ENCODE measurements at regions not wholly inside any gene's neighbourhood (a gene's known extent, or its start where the extent isn't known, plus 50 kb on each side); places are given as distances from the start of the nearest gene placed in this dataset.

- no peak for DNase-seq (ENCODE audit: low spot score)
Measured at GRCh38 chr14:97584528-97584927, 787.3 kb downstream of the VRK1 start.

DNA sequence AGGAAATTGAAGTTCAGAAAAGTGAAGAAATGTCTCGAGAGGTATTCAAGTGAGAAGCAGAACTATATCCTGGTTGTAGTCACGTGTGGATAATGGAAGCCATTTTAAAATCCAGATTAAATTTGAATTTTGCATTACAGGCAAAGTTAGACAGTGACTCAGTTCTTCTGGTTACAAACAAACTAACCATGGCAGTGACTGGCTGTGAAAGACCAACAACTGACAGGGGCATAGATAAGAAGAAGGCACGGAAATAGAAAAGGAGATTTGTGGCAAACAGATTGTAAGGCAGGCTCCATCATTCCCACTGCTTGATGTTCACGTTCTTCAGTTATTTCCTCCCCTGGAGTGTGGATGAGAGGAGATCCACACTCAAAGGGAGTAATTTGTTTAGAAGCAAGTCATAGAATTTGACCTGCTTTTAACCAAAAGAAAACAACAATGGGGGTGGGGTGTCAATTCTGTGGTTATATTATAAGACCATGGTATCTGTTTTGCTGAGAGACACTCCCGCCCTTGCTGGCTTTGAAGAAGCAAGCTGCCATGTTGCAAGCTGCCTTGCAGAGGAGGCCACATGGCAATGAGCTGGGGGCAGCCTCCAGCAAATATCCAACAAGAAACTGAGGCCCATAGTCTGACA lies 795.3 kb downstream of the VRK1 start:
- no peak for DNase-seq (ENCODE audit: low spot score)

GRCh38 chr14:97594306-97594705 lies 797.1 kb downstream of the VRK1 start:
- DNase-seq (ENCODE audit: low spot score): no peak

DNA sequence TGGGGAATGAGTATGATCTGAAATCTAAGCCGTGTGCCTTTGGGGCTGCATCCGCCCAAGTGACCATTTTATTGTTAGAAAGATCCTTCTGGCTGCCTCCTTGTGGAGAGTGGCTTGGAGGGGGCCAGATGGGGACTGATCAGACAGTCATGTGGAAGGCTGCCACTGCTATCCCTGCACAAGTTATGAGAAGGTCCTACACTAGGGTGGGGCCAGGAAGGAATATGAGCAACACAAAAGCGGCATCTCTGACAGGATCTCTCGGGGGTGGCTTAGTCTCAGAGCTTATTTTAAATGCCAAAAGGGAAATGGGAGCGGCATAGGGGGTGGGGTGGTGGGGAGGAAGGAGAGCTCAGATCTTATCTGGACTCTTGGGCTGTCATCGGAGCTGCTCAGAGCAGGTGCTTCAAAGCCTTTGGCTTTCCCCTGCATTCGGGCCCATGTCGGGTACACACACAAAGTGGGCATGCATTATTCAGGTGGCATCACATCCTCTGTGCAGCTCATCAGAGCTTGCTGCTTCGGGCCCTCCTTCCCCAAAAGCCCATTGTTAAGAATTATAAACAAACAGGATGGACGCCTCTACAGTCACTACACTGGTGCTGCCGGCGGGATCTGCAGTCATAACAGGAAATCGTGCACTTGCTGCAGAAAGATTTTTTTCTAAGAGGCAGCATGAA lies 805.4 kb downstream of the VRK1 start:
- no peak for DNase-seq (ENCODE audit: low spot score)

DNA sequence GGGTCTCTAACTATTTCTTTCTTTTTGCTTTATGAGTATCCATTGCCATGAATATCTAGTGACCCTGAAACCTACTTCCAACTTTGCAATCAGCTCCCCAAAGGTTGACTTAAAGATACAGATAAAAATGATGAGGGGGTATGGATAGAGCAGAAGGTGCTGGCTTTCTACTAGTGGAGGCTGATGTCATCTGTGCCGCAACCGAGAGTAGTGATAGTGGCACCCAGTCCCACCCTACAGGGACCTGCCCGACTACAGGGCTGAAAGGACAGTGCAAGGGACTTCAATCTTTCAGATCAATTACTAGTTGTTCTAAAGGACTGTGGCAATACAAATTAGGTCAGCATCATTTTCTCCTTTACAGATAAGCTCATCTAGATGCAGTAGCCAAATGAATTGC lies 806.0 kb downstream of the VRK1 start:
- DNase-seq (ENCODE audit: low spot score): no peak

DNA sequence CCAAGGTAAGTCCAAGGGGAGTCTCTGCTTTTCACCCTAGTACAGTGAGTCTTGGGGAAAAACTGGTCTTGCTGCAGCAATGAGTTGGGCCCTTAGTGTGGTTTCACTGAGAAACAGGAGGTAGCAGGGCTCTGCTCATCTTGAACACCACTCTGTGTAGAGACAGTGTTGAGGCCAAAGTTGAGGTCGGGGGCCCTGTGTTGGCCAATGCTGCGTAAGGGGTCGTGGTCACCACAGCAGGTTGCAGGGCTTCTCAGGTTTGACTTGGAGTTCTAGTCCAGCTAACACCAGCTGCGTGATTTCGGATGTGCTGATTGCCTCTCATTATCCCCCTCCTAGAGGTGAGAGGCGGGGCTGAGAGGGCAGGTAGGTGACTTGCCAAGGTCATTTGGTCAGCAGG lies 807.5 kb downstream of the VRK1 start:
- DNase-seq (ENCODE audit: low spot score): no peak

- no peak for DNase-seq (ENCODE audit: low spot score)
Measured at GRCh38 chr14:97618401-97618800, 821.2 kb downstream of the VRK1 start.

DNA sequence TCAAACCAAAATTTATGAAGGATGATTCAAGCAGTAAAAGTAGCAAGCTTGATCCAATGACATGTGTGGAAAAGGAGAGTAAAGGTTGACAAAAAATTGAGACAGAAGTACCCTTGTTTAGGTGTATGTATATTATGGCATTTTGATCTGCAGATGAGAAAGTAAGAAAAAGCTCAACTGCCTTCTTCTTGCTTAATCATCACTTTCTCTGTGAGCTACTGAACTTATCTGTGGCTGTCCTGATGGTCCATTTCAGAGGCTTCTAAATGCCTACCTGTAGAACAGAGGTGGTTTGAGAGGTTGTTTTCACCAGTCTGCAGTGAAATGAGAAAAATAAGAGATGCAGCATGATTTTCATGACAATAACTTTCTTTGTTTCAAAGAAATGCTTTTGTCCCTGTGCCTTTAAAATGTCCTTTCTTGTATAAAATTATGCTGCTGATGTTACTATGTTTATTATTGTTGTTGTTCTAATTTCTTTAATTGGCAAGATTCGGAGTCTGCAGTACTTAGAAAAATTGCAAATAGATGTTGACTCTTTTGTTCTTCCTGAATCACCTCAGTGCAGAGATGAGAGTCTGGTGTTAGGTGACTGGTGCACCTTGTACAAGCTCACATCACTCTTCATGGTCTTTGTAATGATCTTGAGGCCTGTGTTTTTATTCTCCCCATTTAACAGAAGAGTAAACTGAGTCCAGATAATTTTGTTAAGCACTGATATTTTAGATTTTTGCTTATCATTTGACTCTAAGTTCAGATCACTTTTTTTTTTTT lies 821.9 kb downstream of the VRK1 start:
- DNase-seq (ENCODE audit: low spot score): no peak

DNA sequence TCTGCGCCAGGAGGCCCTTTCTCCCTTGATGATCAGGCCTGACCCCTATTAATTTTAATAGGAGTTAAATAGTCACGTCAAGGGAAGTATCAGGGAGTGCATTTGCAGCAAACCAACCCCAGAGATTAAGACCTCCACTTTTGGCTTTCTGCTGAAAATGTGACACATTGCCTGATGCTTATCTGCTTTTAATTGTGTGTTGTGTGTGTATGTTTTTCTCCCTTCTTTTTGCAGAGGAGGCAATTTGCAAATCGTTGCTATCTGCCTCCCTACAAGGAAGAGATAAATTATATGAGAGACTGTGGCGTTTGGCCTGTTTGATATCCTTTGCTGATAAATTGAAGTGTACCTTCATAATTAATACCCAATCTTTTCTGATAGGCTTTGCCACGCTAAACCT lies 822.9 kb downstream of the VRK1 start:
- DNase-seq (ENCODE audit: low spot score): no peak

GRCh38 chr14:97624985-97625384 lies 827.8 kb downstream of the VRK1 start:
- no peak for DNase-seq (ENCODE audit: low spot score)

GRCh38 chr14:97625477-97625876 lies 828.3 kb downstream of the VRK1 start:
- no peak for DNase-seq (ENCODE audit: low spot score)

GRCh38 chr14:97626088-97626487 lies 828.9 kb downstream of the VRK1 start:
- DNase-seq (ENCODE audit: low spot score): no peak

DNA sequence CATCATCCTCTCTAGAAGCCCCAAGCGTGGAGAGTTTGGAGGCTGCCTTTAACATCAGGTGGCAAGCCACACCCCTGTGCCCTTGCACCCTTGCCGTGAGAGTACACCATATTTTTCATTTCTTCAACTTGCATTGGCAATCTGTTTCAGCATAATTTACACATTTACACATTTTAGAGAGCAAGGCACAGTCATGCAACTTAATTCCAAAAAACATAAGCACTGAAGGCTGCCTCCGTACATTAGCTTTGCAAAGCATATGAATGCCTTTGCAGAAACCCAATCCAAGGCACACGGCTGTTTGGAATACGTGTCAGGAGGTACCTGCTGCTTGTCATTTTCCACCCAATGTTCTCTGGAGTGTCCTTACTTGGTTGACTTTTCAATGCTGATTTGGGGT lies 833.1 kb downstream of the VRK1 start:
- no peak for DNase-seq (ENCODE audit: low spot score)

DNA sequence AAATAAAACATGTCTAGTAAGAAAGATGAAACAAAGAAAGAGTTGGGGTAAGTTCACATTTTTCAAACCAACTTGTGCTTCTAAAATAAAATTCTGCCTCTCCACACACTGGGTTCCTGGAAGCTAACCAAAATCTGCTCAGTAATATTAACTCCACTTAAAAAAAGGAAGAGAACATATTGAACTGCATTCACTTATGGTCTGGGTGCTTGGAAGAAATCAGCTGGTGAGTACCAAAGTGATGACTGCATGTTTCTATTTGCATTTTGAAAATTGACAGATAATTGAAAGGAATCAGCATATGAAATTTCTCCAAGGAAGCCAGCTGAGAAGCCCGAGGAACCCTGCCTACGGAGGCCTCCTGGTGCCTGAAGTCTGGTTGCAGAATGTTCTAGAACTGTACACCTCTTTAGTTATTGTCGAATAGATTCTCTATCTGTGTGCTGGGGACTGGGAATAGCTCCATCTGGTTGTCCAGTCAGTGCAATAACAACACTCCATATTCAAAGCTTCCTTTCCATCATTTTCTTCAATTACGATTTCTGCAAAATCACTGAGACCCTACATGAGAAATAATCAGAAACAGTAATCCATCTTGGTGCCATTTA lies 836.1 kb downstream of the VRK1 start:
- DNase-seq (ENCODE audit: low spot score): no peak

DNA sequence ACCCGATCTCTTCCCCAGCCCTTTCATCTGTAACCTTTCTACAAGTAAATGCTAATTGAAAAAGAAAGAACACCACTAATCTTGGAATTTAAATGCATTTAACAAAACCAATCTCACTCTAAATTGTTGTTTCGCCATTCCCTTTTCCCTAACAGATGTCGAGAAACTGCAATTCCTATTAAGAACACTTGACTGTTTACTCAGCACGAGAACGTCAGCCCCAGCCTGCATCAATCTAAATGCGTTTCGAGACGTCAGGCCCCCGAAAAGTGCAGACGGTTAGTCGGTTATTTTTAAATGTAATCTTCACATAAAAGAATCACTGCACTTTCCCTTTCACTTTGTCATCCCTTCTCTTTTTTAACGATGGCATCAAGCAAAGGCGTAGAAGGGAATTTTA lies 837.6 kb downstream of the VRK1 start:
- no peak for DNase-seq (ENCODE audit: low spot score)

DNA sequence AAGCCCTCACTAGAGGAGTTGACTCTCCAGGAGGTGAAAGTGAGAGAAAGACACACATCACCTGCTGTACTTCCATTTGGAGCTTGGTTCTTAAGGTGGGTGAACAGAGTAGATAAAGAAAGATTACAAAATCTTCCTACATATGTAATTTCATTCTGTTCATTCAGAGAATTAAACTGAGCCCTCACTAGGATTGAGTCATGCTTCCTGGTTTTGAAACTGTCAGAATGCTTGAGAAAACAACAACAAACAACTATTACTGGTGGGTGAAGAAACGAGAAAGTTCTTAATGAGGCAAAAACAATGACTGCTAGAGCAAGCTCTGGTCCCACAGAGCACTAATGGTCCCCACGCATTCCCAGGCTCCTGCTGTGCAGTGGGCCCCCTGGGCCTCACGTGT lies 841.7 kb downstream of the VRK1 start:
- no peak for DNase-seq (ENCODE audit: low spot score)

DNA sequence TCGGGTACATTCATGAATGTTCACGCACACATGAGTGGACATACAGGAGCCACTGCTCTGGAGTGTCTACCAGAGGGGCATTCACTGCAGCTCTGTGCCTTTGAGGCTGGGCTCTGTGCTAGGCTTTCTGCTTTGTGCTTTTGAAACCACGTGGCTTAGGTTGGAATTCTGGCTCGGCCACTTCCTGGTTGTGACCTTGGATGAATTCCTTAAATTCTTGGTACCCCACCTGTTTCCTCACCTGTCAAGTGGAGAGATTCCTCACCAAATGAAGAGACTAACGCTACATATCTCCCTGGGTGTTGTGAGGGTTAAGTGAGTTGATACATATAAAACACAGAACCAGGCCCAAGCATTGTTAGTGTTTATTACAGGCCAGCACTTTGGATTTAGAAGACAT lies 842.8 kb downstream of the VRK1 start:
- no peak for DNase-seq (ENCODE audit: low spot score)

DNA sequence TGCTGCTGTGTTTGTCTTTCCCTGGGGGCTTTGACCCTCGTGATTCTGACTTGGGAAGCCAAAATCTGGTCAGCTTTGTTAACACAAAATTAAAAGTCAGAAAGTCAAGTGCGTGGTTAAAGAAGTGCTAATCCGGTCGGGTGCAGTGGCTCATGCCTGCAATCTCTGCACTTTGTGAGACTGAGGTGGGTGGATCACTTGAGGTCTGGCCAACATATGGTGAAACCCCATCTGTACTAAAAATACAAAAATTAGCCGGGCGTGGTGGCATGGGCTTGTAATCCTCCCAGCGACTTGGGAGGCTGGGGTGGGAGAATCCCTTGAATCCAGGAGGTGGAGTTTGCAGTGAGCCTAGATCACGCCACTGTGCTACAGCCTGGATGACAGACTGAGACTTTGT lies 844.6 kb downstream of the VRK1 start:
- no peak for DNase-seq (ENCODE audit: low spot score)

GRCh38 chr14:97642631-97643030 lies 845.4 kb downstream of the VRK1 start:
- no peak for DNase-seq (ENCODE audit: low spot score)

DNA sequence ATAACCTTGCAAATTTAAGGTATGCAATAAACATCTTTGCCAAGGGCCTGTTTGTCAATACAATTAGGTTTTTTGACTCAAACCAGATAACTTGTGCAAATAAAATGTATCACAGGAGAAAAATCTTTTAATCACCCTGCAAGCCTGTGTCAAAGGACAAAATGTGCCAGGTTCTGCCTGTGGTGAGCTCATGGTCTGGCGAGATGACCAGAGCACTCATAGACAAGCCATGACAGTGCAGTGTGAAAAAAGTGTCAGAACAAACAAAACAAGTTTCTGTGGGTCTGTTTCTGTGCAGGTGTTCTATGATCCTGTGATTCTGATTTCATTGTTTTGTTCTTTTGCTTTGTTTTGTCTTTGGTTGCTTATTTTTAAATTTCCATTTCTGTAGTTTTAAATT lies 847.2 kb downstream of the VRK1 start:
- DNase-seq (ENCODE audit: low spot score): no peak

DNA sequence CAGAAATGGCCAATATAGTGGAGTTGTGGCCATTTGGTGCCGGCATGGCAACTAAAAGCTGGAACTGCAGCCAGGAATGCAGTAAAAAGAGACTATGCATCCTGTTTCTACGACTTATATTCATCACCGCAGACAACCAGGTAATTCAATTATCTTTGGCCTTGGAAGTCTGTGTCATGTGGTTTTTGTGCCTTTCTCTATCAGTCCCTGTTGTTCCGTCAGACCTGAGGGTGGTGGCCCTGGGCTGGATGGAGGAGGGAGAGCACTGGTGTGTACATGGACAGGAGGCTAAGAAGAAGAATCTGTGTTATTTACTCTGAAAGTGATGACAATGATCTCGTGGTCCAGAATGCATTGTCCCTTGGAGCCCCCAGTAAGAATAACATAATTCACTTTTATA lies 852.6 kb downstream of the VRK1 start:
- no peak for DNase-seq (ENCODE audit: low spot score)

DNA sequence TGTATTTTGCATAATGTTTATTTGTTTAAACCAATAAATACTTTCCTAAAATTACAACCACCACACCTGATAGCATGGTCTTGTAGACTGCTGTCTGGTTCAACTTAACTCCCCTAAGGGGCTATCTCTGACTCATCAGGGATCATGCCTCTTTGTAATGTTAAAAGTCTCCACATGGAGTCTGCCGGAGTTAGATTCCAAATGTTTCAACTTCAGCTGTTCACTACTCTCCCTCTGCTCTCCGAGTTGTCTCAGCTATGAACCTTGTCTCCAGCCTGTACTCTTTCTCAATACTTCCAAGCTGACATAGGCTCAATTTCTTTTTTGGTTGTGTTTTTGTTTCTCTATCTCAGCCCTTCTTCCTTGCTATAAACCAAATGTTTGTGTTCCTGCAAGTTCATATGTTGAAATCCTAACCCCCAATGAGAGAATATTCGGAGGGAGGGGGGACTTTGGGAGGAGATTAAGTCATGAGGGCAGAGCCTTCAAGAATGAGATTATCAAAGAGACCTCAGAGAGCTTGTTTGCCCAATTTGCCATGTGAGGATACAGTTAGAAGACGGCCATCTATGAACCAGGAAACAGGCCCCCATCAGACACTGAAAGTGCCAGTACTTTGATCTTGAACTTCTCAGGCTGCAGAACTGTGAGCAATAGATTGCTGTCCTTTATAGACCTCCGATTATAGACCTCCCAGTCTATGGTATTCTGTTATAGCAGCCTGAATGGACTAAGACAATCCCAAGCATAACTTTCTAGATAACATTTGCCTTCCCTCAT lies 858.2 kb downstream of the VRK1 start:
- DNase-seq (ENCODE audit: low spot score): no peak
